ENCODE measurements at regions not wholly inside any gene's neighbourhood (a gene's known extent, or its start where the extent isn't known, plus 50 kb on each side); places are given as distances from the start of the nearest gene placed in this dataset.

DNA sequence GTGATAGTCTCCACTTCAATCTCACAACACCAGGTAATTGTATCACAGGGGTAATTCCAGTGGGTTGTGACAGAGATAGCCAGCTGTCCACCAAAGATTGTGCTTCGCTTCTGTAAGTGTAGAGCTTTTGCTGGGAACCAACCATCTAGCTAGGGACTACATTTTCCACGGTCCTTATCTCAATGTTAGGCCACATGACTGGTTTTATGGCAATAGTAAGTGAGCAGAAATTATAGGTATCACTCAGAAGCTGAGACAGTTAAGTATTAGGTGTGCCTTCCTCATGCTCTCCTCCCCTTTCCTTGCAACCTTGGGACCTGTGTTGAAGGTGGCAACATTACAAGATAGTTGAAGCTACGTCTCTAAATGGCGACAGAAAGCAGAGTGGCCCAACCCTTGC lies 108.8 kb upstream of the NALF2 start:
- no peaks in the 10 kb centered on the region for H3K79me2 ChIP-seq (replicated peaks; ENCODE audit: insufficient read depth, low read length)
- H4K20me1 ChIP-seq (ENCODE audit: insufficient read depth): no peaks in the 10 kb centered on the region
- H3K9me2 ChIP-seq (ENCODE audit: insufficient read depth, low read length): no peaks in the 10 kb centered on the region
- no peak for TF ChIP-seq RAD21 (conservative IDR thresholded peaks at IDR 0.05)
- no peak for TF ChIP-seq EZH2 (IDR thresholded peaks at IDR 0.05; ENCODE audit: borderline replicate concordance, insufficient read depth, low read length, poor library complexity, severe bottlenecking)
- no peak for TF ChIP-seq MXI1 (conservative IDR thresholded peaks at IDR 0.05; ENCODE audit: poor library complexity, severe bottlenecking)
- no peak for TF ChIP-seq EP300 (conservative IDR thresholded peaks at IDR 0.05; ENCODE audit: poor library complexity, severe bottlenecking)
- TF ChIP-seq, protein P1, sequence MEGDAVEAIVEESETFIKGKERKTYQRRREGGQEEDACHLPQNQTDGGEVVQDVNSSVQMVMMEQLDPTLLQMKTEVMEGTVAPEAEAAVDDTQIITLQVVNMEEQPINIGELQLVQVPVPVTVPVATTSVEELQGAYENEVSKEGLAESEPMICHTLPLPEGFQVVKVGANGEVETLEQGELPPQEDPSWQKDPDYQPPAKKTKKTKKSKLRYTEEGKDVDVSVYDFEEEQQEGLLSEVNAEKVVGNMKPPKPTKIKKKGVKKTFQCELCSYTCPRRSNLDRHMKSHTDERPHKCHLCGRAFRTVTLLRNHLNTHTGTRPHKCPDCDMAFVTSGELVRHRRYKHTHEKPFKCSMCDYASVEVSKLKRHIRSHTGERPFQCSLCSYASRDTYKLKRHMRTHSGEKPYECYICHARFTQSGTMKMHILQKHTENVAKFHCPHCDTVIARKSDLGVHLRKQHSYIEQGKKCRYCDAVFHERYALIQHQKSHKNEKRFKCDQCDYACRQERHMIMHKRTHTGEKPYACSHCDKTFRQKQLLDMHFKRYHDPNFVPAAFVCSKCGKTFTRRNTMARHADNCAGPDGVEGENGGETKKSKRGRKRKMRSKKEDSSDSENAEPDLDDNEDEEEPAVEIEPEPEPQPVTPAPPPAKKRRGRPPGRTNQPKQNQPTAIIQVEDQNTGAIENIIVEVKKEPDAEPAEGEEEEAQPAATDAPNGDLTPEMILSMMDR (IDR thresholded peaks at IDR 0.05; ENCODE audit: poor library complexity, severe bottlenecking): no peak
- TF ChIP-seq POLR2AphosphoS5 (IDR thresholded peaks at IDR 0.05): no peak
- TF ChIP-seq, protein P2, sequence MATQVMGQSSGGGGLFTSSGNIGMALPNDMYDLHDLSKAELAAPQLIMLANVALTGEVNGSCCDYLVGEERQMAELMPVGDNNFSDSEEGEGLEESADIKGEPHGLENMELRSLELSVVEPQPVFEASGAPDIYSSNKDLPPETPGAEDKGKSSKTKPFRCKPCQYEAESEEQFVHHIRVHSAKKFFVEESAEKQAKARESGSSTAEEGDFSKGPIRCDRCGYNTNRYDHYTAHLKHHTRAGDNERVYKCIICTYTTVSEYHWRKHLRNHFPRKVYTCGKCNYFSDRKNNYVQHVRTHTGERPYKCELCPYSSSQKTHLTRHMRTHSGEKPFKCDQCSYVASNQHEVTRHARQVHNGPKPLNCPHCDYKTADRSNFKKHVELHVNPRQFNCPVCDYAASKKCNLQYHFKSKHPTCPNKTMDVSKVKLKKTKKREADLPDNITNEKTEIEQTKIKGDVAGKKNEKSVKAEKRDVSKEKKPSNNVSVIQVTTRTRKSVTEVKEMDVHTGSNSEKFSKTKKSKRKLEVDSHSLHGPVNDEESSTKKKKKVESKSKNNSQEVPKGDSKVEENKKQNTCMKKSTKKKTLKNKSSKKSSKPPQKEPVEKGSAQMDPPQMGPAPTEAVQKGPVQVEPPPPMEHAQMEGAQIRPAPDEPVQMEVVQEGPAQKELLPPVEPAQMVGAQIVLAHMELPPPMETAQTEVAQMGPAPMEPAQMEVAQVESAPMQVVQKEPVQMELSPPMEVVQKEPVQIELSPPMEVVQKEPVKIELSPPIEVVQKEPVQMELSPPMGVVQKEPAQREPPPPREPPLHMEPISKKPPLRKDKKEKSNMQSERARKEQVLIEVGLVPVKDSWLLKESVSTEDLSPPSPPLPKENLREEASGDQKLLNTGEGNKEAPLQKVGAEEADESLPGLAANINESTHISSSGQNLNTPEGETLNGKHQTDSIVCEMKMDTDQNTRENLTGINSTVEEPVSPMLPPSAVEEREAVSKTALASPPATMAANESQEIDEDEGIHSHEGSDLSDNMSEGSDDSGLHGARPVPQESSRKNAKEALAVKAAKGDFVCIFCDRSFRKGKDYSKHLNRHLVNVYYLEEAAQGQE (IDR thresholded peaks at IDR 0.05; ENCODE audit: borderline replicate concordance): no peak
- TF ChIP-seq TAF1 (IDR thresholded peaks at IDR 0.05; ENCODE audit: low read depth): no peak
- TF ChIP-seq SMC3 (conservative IDR thresholded peaks at IDR 0.05; ENCODE audit: poor library complexity): no peak
- H3K9ac ChIP-seq (ENCODE audit: low read length): no peak overlapping the region
- no peak overlapping the region for H3K27ac ChIP-seq (ENCODE audit: low read length)
- H3K4me2 ChIP-seq (ENCODE audit: low read length): no peak overlapping the region
- no peak overlapping the region for H3K4me3 ChIP-seq (ENCODE audit: low read length)
- no peak overlapping the region for H2AFZ ChIP-seq (ENCODE audit: low read depth, low read length)
- no peaks in the 10 kb centered on the region for H3K27me3 ChIP-seq (ENCODE audit: insufficient read depth, low read depth, low read length)
- no peaks in the 10 kb centered on the region for H3K9me3 ChIP-seq (ENCODE audit: low read length)
- H3F3A ChIP-seq (ENCODE audit: insufficient read depth, low read length, poor library complexity, severe bottlenecking): no peaks in the 10 kb centered on the region
- H3K36me3 ChIP-seq (ENCODE audit: insufficient read depth, low read length): no peaks in the 10 kb centered on the region

DNA sequence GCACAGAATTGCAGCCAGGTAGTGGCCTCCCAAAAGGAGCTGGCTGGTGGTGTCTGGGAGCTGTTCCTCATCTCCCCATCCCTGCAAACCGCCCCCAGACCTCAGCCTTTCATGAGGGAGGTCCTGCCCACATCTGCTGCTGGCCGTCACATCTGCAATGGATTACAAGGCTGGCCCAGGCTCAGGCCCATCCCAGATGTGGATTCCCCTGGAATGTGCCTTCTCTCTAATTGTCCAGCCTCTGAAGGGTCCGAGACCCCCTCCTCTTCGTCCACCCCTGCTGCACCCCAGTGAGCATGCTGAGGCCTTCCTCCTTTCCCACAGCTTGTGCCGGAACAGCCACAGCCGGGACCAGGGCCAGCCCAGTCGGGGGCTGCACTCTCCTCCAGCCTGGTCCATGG lies 115.0 kb upstream of the NALF2 start:
- Histone ChIP-seq H3K27me3 (ENCODE audit: insufficient read depth, low read depth, low read length) (no peaks in the 10 kb centered on the region), H2AFZ (ENCODE audit: low read depth, low read length) (no peak overlapping the region), H3K27ac (ENCODE audit: low read length) (no peak overlapping the region), H3F3A (ENCODE audit: insufficient read depth, low read length, poor library complexity, severe bottlenecking) (no peaks in the 10 kb centered on the region), H3K4me2 (ENCODE audit: low read length) (no peak overlapping the region), H3K9ac (ENCODE audit: low read length) (no peak overlapping the region), H3K9me3 (ENCODE audit: low read length) (no peaks in the 10 kb centered on the region), H3K9me2 (ENCODE audit: insufficient read depth, low read length) (no peaks in the 10 kb centered on the region), H4K20me1 (ENCODE audit: insufficient read depth) (no peaks in the 10 kb centered on the region), H3K36me3 (ENCODE audit: insufficient read depth, low read length) (no peaks in the 10 kb centered on the region), H3K79me2 (replicated peaks; ENCODE audit: insufficient read depth, low read length) (no peaks in the 10 kb centered on the region), H3K4me3 (ENCODE audit: low read length) (no peak overlapping the region)
- TF ChIP-seq, protein P1 (IDR thresholded peaks at IDR 0.05; ENCODE audit: poor library complexity, severe bottlenecking): no peak
- TF ChIP-seq SMC3 (conservative IDR thresholded peaks at IDR 0.05; ENCODE audit: poor library complexity) (no peak), TAF1 (IDR thresholded peaks at IDR 0.05; ENCODE audit: low read depth) (no peak), EP300 (conservative IDR thresholded peaks at IDR 0.05; ENCODE audit: poor library complexity, severe bottlenecking) (no peak), MXI1 (conservative IDR thresholded peaks at IDR 0.05; ENCODE audit: poor library complexity, severe bottlenecking) (no peak), RAD21 (conservative IDR thresholded peaks at IDR 0.05) (no peak), EZH2 (IDR thresholded peaks at IDR 0.05; ENCODE audit: borderline replicate concordance, insufficient read depth, low read length, poor library complexity, severe bottlenecking) (no peak), POLR2AphosphoS5 (IDR thresholded peaks at IDR 0.05) (no peak)
- TF ChIP-seq, protein P2 (IDR thresholded peaks at IDR 0.05; ENCODE audit: borderline replicate concordance): no peak
